Thoracic aorta (tissue), 2 donors: ENCODE measurements at regions not wholly inside any gene's neighbourhood (a gene's known extent, or its start where the extent isn't known, plus 50 kb on each side); places are given as distances from the start of the nearest gene placed in this dataset.

ENCODE experiments used
- ATAC-seq: fragments of 150-250 bp; one replicate; pipeline ENCODE4 v1.8.0; 2017; ENCODE audit warnings: low read depth; ENCODE audit not compliant: insufficient number of reproducible peaks, low FRiP score
- DNase-seq: peaks from one replicate; pipeline ENCODE4 v3.0.0-alpha.2; 2020; ENCODE audit warnings: low spot score
- H3K27ac ChIP-seq, 2 donors: fragments of 200-600 bp; sonication (generic); 1 replicate in 1 of 2; 2 replicates in 1 of 2; pipeline ENCODE4 v1.5.1; 2016; ENCODE audit warnings: mild to moderate bottlenecking in 2 of 2, moderate library complexity in 2 of 2
- H3K27me3 ChIP-seq: fragments of 200-600 bp; sonication (generic); replicated peaks from 2 replicates; pipeline ENCODE4 v1.6.0; 2016; ENCODE audit warnings: mild to moderate bottlenecking; ENCODE audit not compliant: insufficient read depth
- H3K36me3 ChIP-seq: fragments of 200-600 bp; sonication (generic); one replicate; pipeline ENCODE4 v1.5.1; 2016
- H3K4me1 ChIP-seq, 2 donors: fragments of 200-600 bp; sonication (generic); 1 replicate in 1 of 2; 2 replicates in 1 of 2; pipeline versions ENCODE4 v1.5.1 to v1.6.0; 2016; ENCODE audit warnings: low read depth in 2 of 2, mild to moderate bottlenecking in 1 of 2; ENCODE audit not compliant: control insufficient read depth in 1 of 2
- H3K4me3 ChIP-seq: fragments of 200-600 bp; sonication (generic); 2 replicates; pipeline ENCODE4 v1.5.1; 2016; ENCODE audit warnings: mild to moderate bottlenecking
- H3K9me3 ChIP-seq: fragments of 200-600 bp; sonication (generic); 2 replicates; pipeline ENCODE4 v1.5.1; 2016
- TF ChIP-seq, protein P1 (sequence below): fragments of 200-600 bp; sonication (generic); IDR thresholded peaks from one replicate; pipeline ENCODE4 v1.5.1; 2019; ENCODE audit warnings: antibody characterized with exemption

DNA sequence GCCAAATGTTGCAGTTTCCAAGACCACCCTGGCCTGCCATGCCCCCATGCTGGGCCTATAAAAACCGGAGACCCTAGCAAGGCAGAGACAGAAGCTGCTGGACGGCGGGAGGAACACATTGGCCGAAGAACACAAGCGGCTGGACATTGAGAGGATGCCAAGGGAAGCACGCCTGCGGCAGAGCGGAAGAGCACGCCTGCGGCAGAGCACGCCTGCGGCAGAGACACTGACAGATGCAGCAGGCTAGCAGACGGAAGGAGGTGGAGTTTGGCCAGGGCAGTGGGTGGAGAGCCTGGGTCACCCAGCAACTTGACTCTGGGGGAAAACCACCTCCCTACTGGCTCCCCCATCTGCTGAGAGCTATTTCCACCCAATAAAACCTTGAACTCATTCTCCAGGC, 322.3 kb upstream of the TBL1XR1 start:
- TF ChIP-seq, protein P1, sequence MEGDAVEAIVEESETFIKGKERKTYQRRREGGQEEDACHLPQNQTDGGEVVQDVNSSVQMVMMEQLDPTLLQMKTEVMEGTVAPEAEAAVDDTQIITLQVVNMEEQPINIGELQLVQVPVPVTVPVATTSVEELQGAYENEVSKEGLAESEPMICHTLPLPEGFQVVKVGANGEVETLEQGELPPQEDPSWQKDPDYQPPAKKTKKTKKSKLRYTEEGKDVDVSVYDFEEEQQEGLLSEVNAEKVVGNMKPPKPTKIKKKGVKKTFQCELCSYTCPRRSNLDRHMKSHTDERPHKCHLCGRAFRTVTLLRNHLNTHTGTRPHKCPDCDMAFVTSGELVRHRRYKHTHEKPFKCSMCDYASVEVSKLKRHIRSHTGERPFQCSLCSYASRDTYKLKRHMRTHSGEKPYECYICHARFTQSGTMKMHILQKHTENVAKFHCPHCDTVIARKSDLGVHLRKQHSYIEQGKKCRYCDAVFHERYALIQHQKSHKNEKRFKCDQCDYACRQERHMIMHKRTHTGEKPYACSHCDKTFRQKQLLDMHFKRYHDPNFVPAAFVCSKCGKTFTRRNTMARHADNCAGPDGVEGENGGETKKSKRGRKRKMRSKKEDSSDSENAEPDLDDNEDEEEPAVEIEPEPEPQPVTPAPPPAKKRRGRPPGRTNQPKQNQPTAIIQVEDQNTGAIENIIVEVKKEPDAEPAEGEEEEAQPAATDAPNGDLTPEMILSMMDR, result no peak
- Histone ChIP-seq H3K36me3 (no peaks in the 10 kb centered on the region), H3K4me1 (peaks cover 9 to 13% of the 10 kb centered on the region in 2 donors), H3K27me3 (no peaks in the 10 kb centered on the region), H3K27ac (no peak overlapping the region), H3K4me3 (no peak overlapping the region), H3K9me3 (no peaks in the 10 kb centered on the region)
- DNase-seq (no peak), ATAC-seq (no peak)

GRCh38 chr3:177521305-177521704, 324.0 kb upstream of the TBL1XR1 start:
- H3K9me3 ChIP-seq, result no peaks in the 10 kb centered on the region
- TF ChIP-seq, protein P1, result no peak
- H3K27ac ChIP-seq, result no peak overlapping the region
- H3K4me3 ChIP-seq, result no peak overlapping the region
- no peak for DNase-seq
- no peaks in the 10 kb centered on the region for H3K27me3 ChIP-seq
- no peaks in the 10 kb centered on the region for H3K36me3 ChIP-seq
- peaks cover 7% of the 10 kb centered on the region in 2 donors for H3K4me1 ChIP-seq
- no peak for ATAC-seq

DNA sequence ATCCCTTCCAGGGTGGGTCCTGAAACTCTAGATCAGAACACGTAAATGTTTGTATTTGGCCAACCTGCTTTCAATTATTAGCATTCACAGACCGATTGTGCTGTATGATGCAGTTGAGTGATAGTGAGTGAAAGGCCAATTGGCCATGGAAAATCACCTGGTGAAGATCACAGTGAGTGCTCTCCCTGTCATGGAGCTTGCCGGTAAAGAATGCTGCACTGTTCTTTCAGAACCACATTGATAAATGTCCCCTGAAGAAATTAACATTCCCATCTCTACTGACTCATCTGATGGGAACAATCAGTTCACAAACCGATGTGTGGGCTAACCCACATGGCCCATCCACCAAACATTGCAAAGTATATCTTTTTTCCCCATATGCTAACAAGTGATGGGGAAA, 324.8 kb upstream of the TBL1XR1 start:
- Histone ChIP-seq H3K27ac (no peak overlapping the region), H3K9me3 (no peaks in the 10 kb centered on the region), H3K4me1 (peaks cover 0 to under 1% of the 10 kb centered on the region in 2 donors), H3K27me3 (no peaks in the 10 kb centered on the region), H3K4me3 (no peak overlapping the region), H3K36me3 (no peaks in the 10 kb centered on the region)
- no peak for ATAC-seq
- no peak for DNase-seq
- TF ChIP-seq, protein P1, result no peak

DNA sequence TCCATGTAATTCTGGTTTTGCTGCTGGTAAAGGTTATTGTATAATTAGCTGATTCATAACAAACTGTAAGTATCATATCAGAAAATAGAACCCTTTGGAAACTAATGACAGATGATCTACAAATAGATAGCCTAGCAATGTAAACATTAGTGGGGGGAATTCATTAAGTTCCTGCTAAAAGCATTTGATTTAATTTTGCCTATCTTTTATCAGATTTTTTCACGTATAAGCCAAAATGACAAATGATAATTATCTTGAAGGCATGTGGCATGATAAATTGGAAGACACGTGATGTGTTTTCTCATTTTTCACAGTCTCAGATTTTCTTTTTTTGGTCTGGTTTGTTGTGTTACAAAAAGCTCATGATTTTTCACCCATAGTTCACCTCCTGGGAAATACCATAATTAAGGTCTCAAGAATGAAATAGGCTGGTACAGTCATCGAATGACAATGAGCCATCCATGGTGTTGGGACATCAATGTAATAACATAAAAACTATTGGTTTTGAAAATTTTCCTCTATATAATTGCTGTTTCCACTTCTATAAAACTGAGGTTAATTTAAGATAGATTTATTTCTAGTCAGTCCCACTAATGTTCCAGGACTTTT, 325.9 kb upstream of the TBL1XR1 start:
- TF ChIP-seq, protein P1, result no peak
- H3K27ac ChIP-seq, result no peak overlapping the region

DNA sequence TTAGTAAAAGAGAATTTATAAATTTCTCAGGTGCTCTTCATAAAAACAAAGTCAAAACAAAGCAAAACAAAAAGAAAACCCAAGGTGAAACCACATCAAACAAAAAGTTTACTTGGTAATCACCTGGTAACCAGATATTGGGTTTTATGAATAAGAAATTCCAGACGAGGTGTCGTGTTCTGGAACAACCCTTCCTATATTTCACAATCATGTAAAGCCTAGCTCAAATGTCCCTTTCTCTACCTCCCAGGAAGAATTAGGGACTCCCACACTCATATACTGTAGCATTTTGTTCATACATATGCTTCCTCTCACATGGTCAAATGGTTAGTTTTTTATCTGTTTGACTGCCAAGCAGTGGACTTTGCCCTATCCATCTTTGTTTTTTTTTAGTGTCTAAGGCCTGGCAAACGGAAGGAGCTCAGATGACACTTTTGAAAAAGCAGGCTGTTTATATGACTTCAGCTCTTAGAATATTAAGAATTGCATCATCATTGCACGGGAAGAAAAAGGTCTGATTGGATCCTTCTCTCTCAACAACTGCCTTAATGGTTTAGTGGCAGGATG, 326.7 kb upstream of the TBL1XR1 start:
- TF ChIP-seq, protein P1, result no peak
- H3K36me3 ChIP-seq, result no peaks in the 10 kb centered on the region
- peaks cover 0 to 2% of the 10 kb centered on the region in 2 donors for H3K4me1 ChIP-seq
- ATAC-seq (no peak), DNase-seq (no peak)
- H3K9me3 ChIP-seq, result no peaks in the 10 kb centered on the region
- no peaks in the 10 kb centered on the region for H3K27me3 ChIP-seq
- no peak overlapping the region for H3K27ac ChIP-seq
- no peak overlapping the region for H3K4me3 ChIP-seq

More for the DNA sequence above, 325.9 kb upstream of the TBL1XR1 start:
- Histone ChIP-seq H3K4me1 (no peaks in the 10 kb centered on the region), H3K4me3 (no peak overlapping the region), H3K27me3 (no peaks in the 10 kb centered on the region), H3K36me3 (no peaks in the 10 kb centered on the region), H3K9me3 (no peaks in the 10 kb centered on the region)
- no peak for DNase-seq
- ATAC-seq, result no peak
